GM23338 (cell line): ENCODE measurements at regions not wholly inside any gene's neighbourhood (a gene's known extent, or its start where the extent isn't known, plus 50 kb on each side); places are given as distances from the start of the nearest gene placed in this dataset.

Source experiments
- ATAC-seq: fragments of 200-7000 bp; cut with Tn5 transposase; 3 replicates; pipeline ENCODE4 v1.9.1; 2020
- DNase-seq: peaks from one replicate; pipeline ENCODE4 v3.0.0-alpha.2; 2015; ENCODE audit warnings: low spot score
- H2AFZ ChIP-seq: fragments of 200-600 bp; sonication (generic); 2 replicates; pipeline ENCODE4 v1.8.0; 2016; ENCODE audit warnings: antibody characterized with exemption, mild to moderate bottlenecking, moderate library complexity
- H3F3A ChIP-seq: fragments of 200-600 bp; sonication (generic); replicated peaks from 2 replicates; pipeline ENCODE4 v1.8.0; 2017; ENCODE audit warnings: antibody characterized with exemption, mixed run types, low read depth
- H3K27ac ChIP-seq: fragments of 200-600 bp; sonication (generic); 2 replicates; pipeline ENCODE4 v1.6.1; 2016; ENCODE audit warnings: low read depth
- H3K27me3 ChIP-seq: fragments of 200-600 bp; sonication (generic); 2 replicates; pipeline ENCODE4 v1.8.0; 2016; ENCODE audit warnings: mild to moderate bottlenecking, mixed run types, moderate library complexity; ENCODE audit not compliant: insufficient read depth
- H3K36me3 ChIP-seq: fragments of 200-600 bp; sonication (generic); 2 replicates; pipeline ENCODE4 v1.8.0; 2016; ENCODE audit warnings: mild to moderate bottlenecking; ENCODE audit not compliant: insufficient read depth
- H3K4me1 ChIP-seq: fragments of 200-600 bp; sonication (generic); 2 replicates; pipeline ENCODE4 v1.8.0; 2016; ENCODE audit warnings: mild to moderate bottlenecking, moderate library complexity; ENCODE audit not compliant: insufficient read depth
- H3K4me2 ChIP-seq: fragments of 200-600 bp; sonication (generic); 2 replicates; pipeline ENCODE4 v1.7.1; 2017; ENCODE audit warnings: mixed run types
- H3K4me3 ChIP-seq: fragments of 200-600 bp; sonication (generic); 2 replicates; pipeline ENCODE4 v1.6.1; 2016; ENCODE audit warnings: mixed run types
- H3K79me2 ChIP-seq: fragments of 200-600 bp; sonication (generic); replicated peaks from 2 replicates; pipeline ENCODE4 v1.8.0; 2017; ENCODE audit warnings: mild to moderate bottlenecking; ENCODE audit not compliant: insufficient read depth
- H3K9me2 ChIP-seq: fragments of 200-600 bp; sonication (generic); 2 replicates; pipeline ENCODE4 v1.8.0; 2017; ENCODE audit not compliant: insufficient read depth
- H4K20me1 ChIP-seq: fragments of 200-600 bp; sonication (generic); replicated peaks from 2 replicates; pipeline ENCODE4 v1.8.0; 2017; ENCODE audit warnings: mild to moderate bottlenecking; ENCODE audit not compliant: insufficient read depth
- H3K27ac Mint-ChIP-seq: 2 replicates; pipeline ENCODE4 v1.8.0; 2020; ENCODE audit warnings: inconsistent platforms, mild to moderate bottlenecking, moderate library complexity, mixed read lengths
- H3K27me3 Mint-ChIP-seq: 3 replicates; pipeline ENCODE4 v1.8.0; 2022; ENCODE audit warnings: low read depth, mild to moderate bottlenecking, moderate library complexity, mixed read lengths, inconsistent platforms; ENCODE audit not compliant: insufficient read depth, poor library complexity
- H3K36me3 Mint-ChIP-seq: 3 replicates; pipeline ENCODE4 v1.8.0; 2021; ENCODE audit warnings: low read depth, mild to moderate bottlenecking, inconsistent platforms, moderate library complexity, mixed read lengths
- H3K4me1 Mint-ChIP-seq: 3 replicates; pipeline ENCODE4 v1.8.0; 2020; ENCODE audit warnings: mild to moderate bottlenecking, inconsistent platforms, mixed read lengths
- H3K4me3 Mint-ChIP-seq: 3 replicates; pipeline ENCODE4 v1.8.0; 2021; ENCODE audit warnings: moderate library complexity, mild to moderate bottlenecking, inconsistent platforms, mixed read lengths
- H3K9me3 Mint-ChIP-seq: 3 replicates; pipeline ENCODE4 v1.8.0; 2020; ENCODE audit warnings: moderate library complexity, mild to moderate bottlenecking, inconsistent platforms, mixed read lengths
- CREB1 ChIP-seq: fragments of 250-450 bp; sonication (Bioruptor Pico); IDR thresholded peaks from 2 replicates; pipeline ENCODE4 v1.5.0; 2020; ENCODE audit warnings: low read depth, mild to moderate bottlenecking, moderate library complexity
- EZH2 ChIP-seq: fragments of 200-600 bp; sonication (generic); IDR thresholded peaks from one replicate; pipeline ENCODE4 v1.8.0; 2017; ENCODE audit warnings: antibody characterized with exemption, mild to moderate bottlenecking, low read depth; ENCODE audit not compliant: unreplicated experiment
- EZH2phosphoT487 ChIP-seq: fragments of 200-600 bp; sonication (generic); IDR thresholded peaks from one replicate; pipeline ENCODE4 v1.8.1; 2018; ENCODE audit warnings: antibody characterized with exemption; ENCODE audit not compliant: unreplicated experiment
- JUNB ChIP-seq: IDR thresholded peaks from one replicate; pipeline ENCODE4 v1.6.1; 2016; ENCODE audit warnings: antibody characterized with exemption; ENCODE audit not compliant: unreplicated experiment
- NANOG ChIP-seq: IDR thresholded peaks from 2 replicates; pipeline ENCODE4 v1.6.1; 2016; ENCODE audit warnings: antibody characterized with exemption, borderline replicate concordance
- POLR2AphosphoS5 ChIP-seq: IDR thresholded peaks from 2 replicates; pipeline ENCODE4 v1.6.1; 2016; ENCODE audit warnings: antibody characterized with exemption, low read depth
- ZNF114 ChIP-seq: fragments of 250-450 bp; sonication (Bioruptor Pico); IDR thresholded peaks from 2 replicates; pipeline ENCODE4 v1.5.0; 2020; ENCODE audit warnings: mild to moderate bottlenecking, moderate library complexity
- TF ChIP-seq, protein P1 (sequence below): IDR thresholded peaks from 2 replicates; pipeline ENCODE4 v1.6.1; 2016; ENCODE audit warnings: antibody characterized with exemption
- TF ChIP-seq, protein P2 (sequence below): IDR thresholded peaks from one replicate; pipeline ENCODE4 v1.6.1; 2018; ENCODE audit warnings: antibody characterized with exemption; ENCODE audit not compliant: unreplicated experiment
- TF ChIP-seq, protein P3 (sequence below): fragments of 250-450 bp; sonication (Bioruptor Pico); IDR thresholded peaks from 2 replicates; pipeline ENCODE4 v1.5.0; 2020; ENCODE audit warnings: mild to moderate bottlenecking, moderate library complexity
- TF ChIP-seq, protein P4 (sequence below), 2 experiments: fragments of 200-600 bp in 1 of 2; sonication (generic) in 1 of 2; conservative IDR thresholded peaks; 2 replicates each; pipeline versions ENCODE4 v1.5.1 to v1.6.1; 2016 to 2017; ENCODE audit warnings: antibody characterized with exemption in 2 of 2, low read depth in 2 of 2, mild to moderate bottlenecking in 2 of 2, moderate library complexity in 1 of 2

DNA sequence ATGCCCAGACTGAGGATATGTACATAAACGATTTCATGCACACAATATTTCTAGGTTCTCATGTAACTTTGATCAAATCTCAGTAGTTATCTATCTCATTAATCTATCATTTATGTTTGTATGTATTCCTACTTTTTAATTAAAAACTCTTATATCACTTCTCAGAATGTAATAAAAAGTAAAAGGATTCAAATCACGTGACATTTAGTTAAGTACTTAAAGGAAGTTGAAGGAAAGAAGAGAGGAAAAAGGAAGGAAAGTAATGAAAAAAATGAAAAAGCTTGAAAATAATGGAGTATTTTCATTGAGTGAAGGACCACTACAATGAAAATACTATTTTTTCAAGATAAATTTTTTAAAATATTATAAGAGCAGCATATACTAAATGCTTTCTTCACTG is 535.3 kb downstream of the PRDM9 start:
- TF ChIP-seq, protein P1, sequence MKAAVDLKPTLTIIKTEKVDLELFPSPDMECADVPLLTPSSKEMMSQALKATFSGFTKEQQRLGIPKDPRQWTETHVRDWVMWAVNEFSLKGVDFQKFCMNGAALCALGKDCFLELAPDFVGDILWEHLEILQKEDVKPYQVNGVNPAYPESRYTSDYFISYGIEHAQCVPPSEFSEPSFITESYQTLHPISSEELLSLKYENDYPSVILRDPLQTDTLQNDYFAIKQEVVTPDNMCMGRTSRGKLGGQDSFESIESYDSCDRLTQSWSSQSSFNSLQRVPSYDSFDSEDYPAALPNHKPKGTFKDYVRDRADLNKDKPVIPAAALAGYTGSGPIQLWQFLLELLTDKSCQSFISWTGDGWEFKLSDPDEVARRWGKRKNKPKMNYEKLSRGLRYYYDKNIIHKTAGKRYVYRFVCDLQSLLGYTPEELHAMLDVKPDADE = no peak
- TF ChIP-seq EZH2phosphoT487 = no peak
- Histone ChIP-seq H3K27me3 (no peaks in the 10 kb centered on the region), H3K9me2 (no peaks in the 10 kb centered on the region), H2AFZ (no peak overlapping the region), H3K36me3 (no peaks in the 10 kb centered on the region), H3K79me2 (no peaks in the 10 kb centered on the region), H4K20me1 (no peaks in the 10 kb centered on the region), H3K27ac (no peak overlapping the region), H3K4me1 (no peaks in the 10 kb centered on the region), H3K4me2 (no peak overlapping the region), H3K4me3 (no peak overlapping the region), H3F3A (no peaks in the 10 kb centered on the region)
- Mint-ChIP-seq H3K9me3 (peaks cover 2% of the 10 kb centered on the region; the same call in 1 of the 3 replicates), H3K4me3 (no peak overlapping the region), H3K36me3 (no peaks in the 10 kb centered on the region), H3K4me1 (no peaks in the 10 kb centered on the region), H3K27me3 (no peaks in the 10 kb centered on the region), H3K27ac (no peak overlapping the region)
- no peak for ATAC-seq
- DNase-seq = no peak

DNA sequence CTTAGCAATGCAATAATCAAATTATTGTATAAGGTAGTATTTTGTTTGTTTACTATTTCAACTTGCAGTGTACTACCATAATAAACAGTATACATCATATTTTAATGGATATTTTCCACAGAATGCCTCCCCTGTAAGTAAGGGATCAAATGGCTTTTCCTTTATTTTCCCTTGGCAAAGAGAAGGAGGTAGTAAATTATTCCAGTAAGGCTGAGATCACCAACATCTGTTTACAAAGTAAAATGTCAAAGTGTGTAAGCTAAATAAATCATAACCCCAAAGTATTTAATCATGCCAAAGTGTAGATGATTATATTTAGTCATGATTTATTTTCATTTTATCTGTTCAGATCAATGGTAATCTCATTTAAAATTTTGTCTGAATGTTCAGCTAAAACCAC is 537.6 kb downstream of the PRDM9 start:
- H3K4me2 ChIP-seq = no peak overlapping the region
- no peaks in the 10 kb centered on the region for H3K9me2 ChIP-seq
- Mint-ChIP-seq H3K27ac (no peak overlapping the region), H3K27me3 (no peaks in the 10 kb centered on the region), H3K4me1 (no peaks in the 10 kb centered on the region), H3K4me3 (no peak overlapping the region), H3K9me3 (no peaks in the 10 kb centered on the region), H3K36me3 (no peaks in the 10 kb centered on the region)
- no peaks in the 10 kb centered on the region for H3K4me1 ChIP-seq
- H3K36me3 ChIP-seq = no peaks in the 10 kb centered on the region
- no peak for ATAC-seq
- no peaks in the 10 kb centered on the region for H4K20me1 ChIP-seq
- no peaks in the 10 kb centered on the region for H3K27me3 ChIP-seq
- no peak overlapping the region for H3K27ac ChIP-seq
- no peaks in the 10 kb centered on the region for H3K79me2 ChIP-seq
- H2AFZ ChIP-seq = no peak overlapping the region
- H3K4me3 ChIP-seq = no peak overlapping the region
- no peak for DNase-seq
- no peaks in the 10 kb centered on the region for H3F3A ChIP-seq
- TF ChIP-seq, protein P2, sequence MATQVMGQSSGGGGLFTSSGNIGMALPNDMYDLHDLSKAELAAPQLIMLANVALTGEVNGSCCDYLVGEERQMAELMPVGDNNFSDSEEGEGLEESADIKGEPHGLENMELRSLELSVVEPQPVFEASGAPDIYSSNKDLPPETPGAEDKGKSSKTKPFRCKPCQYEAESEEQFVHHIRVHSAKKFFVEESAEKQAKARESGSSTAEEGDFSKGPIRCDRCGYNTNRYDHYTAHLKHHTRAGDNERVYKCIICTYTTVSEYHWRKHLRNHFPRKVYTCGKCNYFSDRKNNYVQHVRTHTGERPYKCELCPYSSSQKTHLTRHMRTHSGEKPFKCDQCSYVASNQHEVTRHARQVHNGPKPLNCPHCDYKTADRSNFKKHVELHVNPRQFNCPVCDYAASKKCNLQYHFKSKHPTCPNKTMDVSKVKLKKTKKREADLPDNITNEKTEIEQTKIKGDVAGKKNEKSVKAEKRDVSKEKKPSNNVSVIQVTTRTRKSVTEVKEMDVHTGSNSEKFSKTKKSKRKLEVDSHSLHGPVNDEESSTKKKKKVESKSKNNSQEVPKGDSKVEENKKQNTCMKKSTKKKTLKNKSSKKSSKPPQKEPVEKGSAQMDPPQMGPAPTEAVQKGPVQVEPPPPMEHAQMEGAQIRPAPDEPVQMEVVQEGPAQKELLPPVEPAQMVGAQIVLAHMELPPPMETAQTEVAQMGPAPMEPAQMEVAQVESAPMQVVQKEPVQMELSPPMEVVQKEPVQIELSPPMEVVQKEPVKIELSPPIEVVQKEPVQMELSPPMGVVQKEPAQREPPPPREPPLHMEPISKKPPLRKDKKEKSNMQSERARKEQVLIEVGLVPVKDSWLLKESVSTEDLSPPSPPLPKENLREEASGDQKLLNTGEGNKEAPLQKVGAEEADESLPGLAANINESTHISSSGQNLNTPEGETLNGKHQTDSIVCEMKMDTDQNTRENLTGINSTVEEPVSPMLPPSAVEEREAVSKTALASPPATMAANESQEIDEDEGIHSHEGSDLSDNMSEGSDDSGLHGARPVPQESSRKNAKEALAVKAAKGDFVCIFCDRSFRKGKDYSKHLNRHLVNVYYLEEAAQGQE = no peak
- TF ChIP-seq JUNB (no peak), ZNF114 (CRISPR knock-in tag) (no peak), EZH2 (no peak), NANOG (no peak), POLR2AphosphoS5 (no peak), CREB1 (CRISPR knock-in tag) (no peak)
- TF ChIP-seq, protein P3, sequence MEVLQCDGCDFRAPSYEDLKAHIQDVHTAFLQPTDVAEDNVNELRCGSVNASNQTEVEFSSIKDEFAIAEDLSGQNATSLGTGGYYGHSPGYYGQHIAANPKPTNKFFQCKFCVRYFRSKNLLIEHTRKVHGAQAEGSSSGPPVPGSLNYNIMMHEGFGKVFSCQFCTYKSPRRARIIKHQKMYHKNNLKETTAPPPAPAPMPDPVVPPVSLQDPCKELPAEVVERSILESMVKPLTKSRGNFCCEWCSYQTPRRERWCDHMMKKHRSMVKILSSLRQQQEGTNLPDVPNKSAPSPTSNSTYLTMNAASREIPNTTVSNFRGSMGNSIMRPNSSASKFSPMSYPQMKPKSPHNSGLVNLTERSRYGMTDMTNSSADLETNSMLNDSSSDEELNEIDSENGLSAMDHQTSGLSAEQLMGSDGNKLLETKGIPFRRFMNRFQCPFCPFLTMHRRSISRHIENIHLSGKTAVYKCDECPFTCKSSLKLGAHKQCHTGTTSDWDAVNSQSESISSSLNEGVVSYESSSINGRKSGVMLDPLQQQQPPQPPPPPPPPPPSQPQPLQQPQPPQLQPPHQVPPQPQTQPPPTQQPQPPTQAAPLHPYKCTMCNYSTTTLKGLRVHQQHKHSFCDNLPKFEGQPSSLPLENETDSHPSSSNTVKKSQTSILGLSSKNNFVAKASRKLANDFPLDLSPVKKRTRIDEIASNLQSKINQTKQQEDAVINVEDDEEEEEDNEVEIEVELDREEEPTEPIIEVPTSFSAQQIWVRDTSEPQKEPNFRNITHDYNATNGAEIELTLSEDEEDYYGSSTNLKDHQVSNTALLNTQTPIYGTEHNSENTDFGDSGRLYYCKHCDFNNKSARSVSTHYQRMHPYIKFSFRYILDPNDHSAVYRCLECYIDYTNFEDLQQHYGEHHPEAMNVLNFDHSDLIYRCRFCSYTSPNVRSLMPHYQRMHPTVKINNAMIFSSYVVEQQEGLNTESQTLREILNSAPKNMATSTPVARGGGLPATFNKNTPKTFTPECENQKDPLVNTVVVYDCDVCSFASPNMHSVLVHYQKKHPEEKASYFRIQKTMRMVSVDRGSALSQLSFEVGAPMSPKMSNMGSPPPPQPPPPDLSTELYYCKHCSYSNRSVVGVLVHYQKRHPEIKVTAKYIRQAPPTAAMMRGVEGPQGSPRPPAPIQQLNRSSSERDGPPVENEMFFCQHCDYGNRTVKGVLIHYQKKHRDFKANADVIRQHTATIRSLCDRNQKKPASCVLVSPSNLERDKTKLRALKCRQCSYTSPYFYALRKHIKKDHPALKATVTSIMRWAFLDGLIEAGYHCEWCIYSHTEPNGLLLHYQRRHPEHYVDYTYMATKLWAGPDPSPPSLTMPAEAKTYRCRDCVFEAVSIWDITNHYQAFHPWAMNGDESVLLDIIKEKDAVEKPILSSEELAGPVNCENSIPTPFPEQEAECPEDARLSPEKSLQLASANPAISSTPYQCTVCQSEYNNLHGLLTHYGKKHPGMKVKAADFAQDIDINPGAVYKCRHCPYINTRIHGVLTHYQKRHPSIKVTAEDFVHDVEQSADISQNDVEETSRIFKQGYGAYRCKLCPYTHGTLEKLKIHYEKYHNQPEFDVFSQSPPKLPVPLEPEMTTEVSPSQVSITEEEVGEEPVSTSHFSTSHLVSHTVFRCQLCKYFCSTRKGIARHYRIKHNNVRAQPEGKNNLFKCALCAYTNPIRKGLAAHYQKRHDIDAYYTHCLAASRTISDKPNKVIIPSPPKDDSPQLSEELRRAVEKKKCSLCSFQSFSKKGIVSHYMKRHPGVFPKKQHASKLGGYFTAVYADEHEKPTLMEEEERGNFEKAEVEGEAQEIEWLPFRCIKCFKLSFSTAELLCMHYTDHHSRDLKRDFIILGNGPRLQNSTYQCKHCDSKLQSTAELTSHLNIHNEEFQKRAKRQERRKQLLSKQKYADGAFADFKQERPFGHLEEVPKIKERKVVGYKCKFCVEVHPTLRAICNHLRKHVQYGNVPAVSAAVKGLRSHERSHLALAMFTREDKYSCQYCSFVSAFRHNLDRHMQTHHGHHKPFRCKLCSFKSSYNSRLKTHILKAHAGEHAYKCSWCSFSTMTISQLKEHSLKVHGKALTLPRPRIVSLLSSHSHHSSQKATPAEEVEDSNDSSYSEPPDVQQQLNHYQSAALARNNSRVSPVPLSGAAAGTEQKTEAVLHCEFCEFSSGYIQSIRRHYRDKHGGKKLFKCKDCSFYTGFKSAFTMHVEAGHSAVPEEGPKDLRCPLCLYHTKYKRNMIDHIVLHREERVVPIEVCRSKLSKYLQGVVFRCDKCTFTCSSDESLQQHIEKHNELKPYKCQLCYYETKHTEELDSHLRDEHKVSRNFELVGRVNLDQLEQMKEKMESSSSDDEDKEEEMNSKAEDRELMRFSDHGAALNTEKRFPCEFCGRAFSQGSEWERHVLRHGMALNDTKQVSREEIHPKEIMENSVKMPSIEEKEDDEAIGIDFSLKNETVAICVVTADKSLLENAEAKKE = no peak
- TF ChIP-seq, protein P4, sequence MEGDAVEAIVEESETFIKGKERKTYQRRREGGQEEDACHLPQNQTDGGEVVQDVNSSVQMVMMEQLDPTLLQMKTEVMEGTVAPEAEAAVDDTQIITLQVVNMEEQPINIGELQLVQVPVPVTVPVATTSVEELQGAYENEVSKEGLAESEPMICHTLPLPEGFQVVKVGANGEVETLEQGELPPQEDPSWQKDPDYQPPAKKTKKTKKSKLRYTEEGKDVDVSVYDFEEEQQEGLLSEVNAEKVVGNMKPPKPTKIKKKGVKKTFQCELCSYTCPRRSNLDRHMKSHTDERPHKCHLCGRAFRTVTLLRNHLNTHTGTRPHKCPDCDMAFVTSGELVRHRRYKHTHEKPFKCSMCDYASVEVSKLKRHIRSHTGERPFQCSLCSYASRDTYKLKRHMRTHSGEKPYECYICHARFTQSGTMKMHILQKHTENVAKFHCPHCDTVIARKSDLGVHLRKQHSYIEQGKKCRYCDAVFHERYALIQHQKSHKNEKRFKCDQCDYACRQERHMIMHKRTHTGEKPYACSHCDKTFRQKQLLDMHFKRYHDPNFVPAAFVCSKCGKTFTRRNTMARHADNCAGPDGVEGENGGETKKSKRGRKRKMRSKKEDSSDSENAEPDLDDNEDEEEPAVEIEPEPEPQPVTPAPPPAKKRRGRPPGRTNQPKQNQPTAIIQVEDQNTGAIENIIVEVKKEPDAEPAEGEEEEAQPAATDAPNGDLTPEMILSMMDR (conservative IDR thresholded peaks at IDR 0.05; ENCODE audit: low read depth in 2 of 2) = no peak
